PC-9 (cell line): ENCODE measurements at regions not wholly inside any gene's neighbourhood (a gene's known extent, or its start where the extent isn't known, plus 50 kb on each side); places are given as distances from the start of the nearest gene placed in this dataset.

Experiments used
- BruUV-seq: library from RNA; stranded (reverse); fragments of 400-500 nt; replicated peaks from 2 replicates; lab custom pipeline; 2021; lab: Mats Ljungman, UMichigan
- CTCF ChIA-PET: fragments of 300-600 bp; sonication (Branson Sonifier 250); formaldehyde crosslinking; loops from one replicate; lab custom pipeline; 2022; ENCODE audit warnings: antibody characterized with exemption; lab: Charles Lee
- POLR2A ChIA-PET: fragments of 300-600 bp; sonication (Branson Sonifier 250); formaldehyde crosslinking; loops from one replicate; lab custom pipeline; 2022; ENCODE audit warnings: antibody characterized with exemption; ENCODE audit not compliant: unreplicated experiment; lab: Charles Lee
- DNase-seq, 2 experiments: peaks; one replicate each; pipeline versions ENCODE4 v3.0.0 to v3.0.0-alpha.2; 2015 to 2022; ENCODE audit warnings: mixed read lengths in 1 of 2
- H2AFZ ChIP-seq: fragments of 200-600 bp; sonication (generic); 2 replicates; pipeline ENCODE4 v1.8.1; 2017; ENCODE audit warnings: antibody characterized with exemption
- H3F3A ChIP-seq: fragments of 200-600 bp; sonication (generic); 2 replicates; pipeline ENCODE4 v1.8.1; 2017; ENCODE audit warnings: antibody characterized with exemption, mild to moderate bottlenecking, low read depth; ENCODE audit not compliant: insufficient read depth
- H3K27ac ChIP-seq: fragments of 200-600 bp; sonication (generic); 2 replicates; pipeline ENCODE4 v1.6.1; 2016; ENCODE audit warnings: mixed run types
- H3K27me3 ChIP-seq: fragments of 200-600 bp; sonication (generic); 2 replicates; pipeline ENCODE4 v1.6.1; 2016; ENCODE audit warnings: low read depth, mixed run types; ENCODE audit not compliant: insufficient read depth
- H3K36me3 ChIP-seq: fragments of 200-600 bp; sonication (generic); 2 replicates; pipeline ENCODE4 v1.6.1; 2016; ENCODE audit warnings: low read depth, mixed run types
- H3K4me1 ChIP-seq: fragments of 200-600 bp; sonication (generic); replicated peaks from 2 replicates; pipeline ENCODE4 v1.6.1; 2016; ENCODE audit warnings: mixed run types; ENCODE audit not compliant: insufficient read depth
- H3K4me2 ChIP-seq: fragments of 200-600 bp; sonication (generic); 2 replicates; pipeline ENCODE4 v1.6.1; 2017; ENCODE audit warnings: mixed run types
- H3K4me3 ChIP-seq: fragments of 200-600 bp; sonication (generic); 2 replicates; pipeline ENCODE4 v1.6.1; 2016; ENCODE audit warnings: mixed run types
- H3K79me2 ChIP-seq: fragments of 200-600 bp; sonication (generic); 2 replicates; pipeline ENCODE4 v1.6.1; 2017; ENCODE audit warnings: low read depth, mixed run types
- H3K9me2 ChIP-seq: fragments of 200-600 bp; sonication (generic); 2 replicates; pipeline ENCODE4 v1.8.1; 2017; ENCODE audit warnings: mild to moderate bottlenecking; ENCODE audit not compliant: insufficient read depth
- H3K9me3 ChIP-seq: fragments of 200-600 bp; sonication (generic); 2 replicates; pipeline ENCODE4 v1.8.1; 2016; ENCODE audit warnings: low read depth; ENCODE audit not compliant: insufficient read depth
- H4K20me1 ChIP-seq: fragments of 200-600 bp; sonication (generic); 2 replicates; pipeline ENCODE4 v1.8.1; 2017; ENCODE audit not compliant: insufficient read depth
- CTCF ChIP-seq: fragments of 200-600 bp; sonication (generic); conservative IDR thresholded peaks from 2 replicates; pipeline ENCODE4 v1.6.1; 2017; ENCODE audit warnings: mixed run types, antibody characterized with exemption, mild to moderate bottlenecking, moderate library complexity
- EZH2 ChIP-seq: fragments of 200-600 bp; sonication (generic); IDR thresholded peaks from 2 replicates; pipeline ENCODE4 v1.8.0; 2017; ENCODE audit warnings: antibody characterized with exemption, low read depth
- intact Hi-C: fragments of 100-400 bp; cut with micrococcal nuclease; formaldehyde crosslinking; loops from one replicate; pipeline ENCODE4 v1.10.0; 2022; ENCODE audit not compliant: unreplicated experiment

DNA sequence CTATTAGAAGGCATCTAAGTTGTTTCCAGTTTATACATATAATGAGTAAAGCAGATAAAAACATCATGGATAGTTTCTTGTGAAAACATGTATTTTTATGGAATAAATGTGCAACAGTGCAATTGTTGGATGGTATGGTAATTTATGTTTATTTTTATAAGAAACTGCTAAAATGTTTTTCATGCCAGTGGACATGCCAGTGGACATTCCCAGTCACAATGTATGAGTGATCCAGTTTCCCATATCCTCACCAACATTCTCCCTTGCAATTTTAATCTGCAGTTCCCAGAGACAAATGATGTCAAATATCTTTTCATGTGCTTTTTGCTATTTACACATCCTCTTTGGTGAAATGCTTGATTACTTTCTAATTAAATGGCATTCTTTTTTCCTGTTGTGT lies 818.6 kb downstream of the SUCLG1 start:
- Histone ChIP-seq H3K27ac (no peak overlapping the region), H3K27me3 (no peaks in the 10 kb centered on the region), H3F3A (no peaks in the 10 kb centered on the region), H3K4me1 (no peaks in the 10 kb centered on the region), H3K4me3 (no peak overlapping the region), H3K36me3 (no peaks in the 10 kb centered on the region), H2AFZ (no peak overlapping the region), H3K79me2 (no peaks in the 10 kb centered on the region), H4K20me1 (no peaks in the 10 kb centered on the region), H3K9me3 (no peaks in the 10 kb centered on the region), H3K4me2 (no peak overlapping the region), H3K9me2 (no peaks in the 10 kb centered on the region)
- no TSS peak for BruUV-seq
- CTCF ChIA-PET: no interaction called here
- no peak for TF ChIP-seq EZH2
- no peak for TF ChIP-seq CTCF
- POLR2A ChIA-PET: no interaction called here
- intact Hi-C loops: no loop called here
- no peak for DNase-seq

DNA sequence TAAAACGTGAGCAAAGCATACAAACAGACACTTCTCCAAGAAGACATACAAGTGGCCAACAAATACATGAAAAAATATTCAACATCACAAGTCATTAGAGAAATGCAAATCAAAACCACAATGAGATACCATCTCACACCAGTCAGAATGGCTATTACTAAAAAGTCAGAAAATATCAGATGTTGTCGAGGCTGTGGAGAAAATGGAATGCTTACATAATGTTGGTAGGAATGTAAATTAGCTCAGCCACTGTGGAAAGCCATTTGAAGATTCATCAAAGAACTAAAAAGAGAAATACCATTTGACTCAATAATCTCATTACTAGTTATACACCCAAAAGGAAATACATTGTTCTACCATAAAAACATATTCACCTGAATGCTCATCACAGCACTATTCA lies 825.7 kb downstream of the SUCLG1 start:
- no peak overlapping the region for H3K4me3 ChIP-seq
- no peak overlapping the region for H2AFZ ChIP-seq
- intact Hi-C loops: no loop called here
- no peaks in the 10 kb centered on the region for H3K9me3 ChIP-seq
- ChIA-PET POLR2A (no interaction called here), CTCF (no interaction called here)
- H3K79me2 ChIP-seq: no peaks in the 10 kb centered on the region
- TF ChIP-seq EZH2 (no peak), CTCF (no peak)
- H3K36me3 ChIP-seq: no peaks in the 10 kb centered on the region
- H3K4me2 ChIP-seq: no peak overlapping the region
- no peaks in the 10 kb centered on the region for H3K4me1 ChIP-seq
- no peaks in the 10 kb centered on the region for H4K20me1 ChIP-seq
- no peaks in the 10 kb centered on the region for H3K9me2 ChIP-seq
- H3K27ac ChIP-seq: no peak overlapping the region
- H3K27me3 ChIP-seq: no peaks in the 10 kb centered on the region
- H3F3A ChIP-seq: no peaks in the 10 kb centered on the region
- BruUV-seq: no TSS peak
- DNase-seq: no peak

- Histone ChIP-seq H3K4me2 (no peak overlapping the region), H3K9me3 (no peaks in the 10 kb centered on the region), H3K36me3 (no peaks in the 10 kb centered on the region), H3K4me3 (no peak overlapping the region), H2AFZ (no peak overlapping the region), H3K9me2 (no peaks in the 10 kb centered on the region), H3K4me1 (no peaks in the 10 kb centered on the region), H3K27me3 (no peaks in the 10 kb centered on the region), H4K20me1 (no peaks in the 10 kb centered on the region), H3K79me2 (no peaks in the 10 kb centered on the region), H3K27ac (no peak overlapping the region), H3F3A (no peaks in the 10 kb centered on the region)
- TF ChIP-seq EZH2 (no peak), CTCF (no peak)
- no peak for DNase-seq
- ChIA-PET POLR2A (no interaction called here), CTCF (no interaction called here)
- intact Hi-C loops: no loop called here
- BruUV-seq: no TSS peak
Measured at GRCh38 chr2:83630351-83630750, 828.7 kb downstream of the SUCLG1 start.
